H1 (cell line): ENCODE measurements at regions not wholly inside any gene's neighbourhood (a gene's known extent, or its start where the extent isn't known, plus 50 kb on each side); places are given as distances from the start of the nearest gene placed in this dataset.

Experiments used
- CTCF ChIA-PET: fragments of 300-600 bp; sonication (Branson Sonifier 250); formaldehyde crosslinking; loops from one replicate; lab custom pipeline; 2021; ENCODE audit not compliant: partially characterized antibody; lab: Charles Lee
- POLR2A ChIA-PET: fragments of 300-600 bp; sonication (Branson Sonifier 250); formaldehyde crosslinking; loops from one replicate; lab custom pipeline; 2021; ENCODE audit warnings: inconsistent platforms; ENCODE audit not compliant: partially characterized antibody; lab: Charles Lee
- DNase-seq, 2 experiments: peaks; one replicate each; pipeline versions ENCODE4 v3.0.0 to v3.0.0-alpha.2; 2010 to 2022; ENCODE audit warnings: low spot score in 2 of 2, low read depth in 1 of 2, mixed read lengths in 1 of 2
- FAIRE-seq: peaks from 2 replicates; lab custom pipeline; 2011; peaks lifted over from hg19 to GRCh38; lab: Jason Lieb, UNC
- H2AFZ ChIP-seq: 2 replicates; pipeline ENCODE4 v1.8.1; 2012; ENCODE audit warnings: low read length, inconsistent platforms
- H2AK5ac ChIP-seq: 2 replicates; pipeline ENCODE4 v1.6.1; 2013; ENCODE audit warnings: low read depth, low read length
- H2BK120ac ChIP-seq: replicated peaks from 2 replicates; pipeline ENCODE3; 2013; ENCODE audit warnings: low read depth, low read length, inconsistent platforms
- H2BK12ac ChIP-seq: 2 replicates; pipeline ENCODE4 v1.6.1; 2013; ENCODE audit warnings: low read depth, low read length
- H2BK15ac ChIP-seq: 2 replicates; pipeline ENCODE4 v1.6.1; 2013; ENCODE audit warnings: low read length
- H2BK20ac ChIP-seq: 2 replicates; pipeline ENCODE4 v1.6.1; 2013; ENCODE audit warnings: low read length
- H2BK5ac ChIP-seq: 2 replicates; pipeline ENCODE4 v1.6.1; 2013; ENCODE audit warnings: low read depth, low read length
- H3K14ac ChIP-seq: 2 replicates; pipeline ENCODE4 v1.6.1; 2013; ENCODE audit warnings: inconsistent platforms; ENCODE audit not compliant: insufficient read length
- H3K18ac ChIP-seq: 2 replicates; pipeline ENCODE4 v1.6.1; 2013; ENCODE audit warnings: low read length; ENCODE audit errors: extremely low read depth
- H3K23ac ChIP-seq: 2 replicates; pipeline ENCODE4 v1.6.1; 2013; ENCODE audit warnings: inconsistent platforms; ENCODE audit not compliant: insufficient read length
- H3K23me2 ChIP-seq: 2 replicates; pipeline ENCODE4 v1.6.1; 2013; ENCODE audit warnings: low read depth, low read length
- H3K27ac ChIP-seq: 2 replicates; pipeline ENCODE4 v1.6.1; 2011; ENCODE audit warnings: low read depth, low read length, inconsistent platforms
- H3K27me3 ChIP-seq, 4 experiments: replicated peaks in 1 of 4; 1 replicate in 1 of 4; 2 replicates in 3 of 4; pipeline versions ENCODE4 v1.6.1 to v1.8.1; 2011 to 2013; ENCODE audit warnings: low read length in 3 of 4, mild to moderate bottlenecking in 3 of 4, inconsistent platforms in 2 of 4, mixed read lengths in 2 of 4, moderate library complexity in 1 of 4; ENCODE audit not compliant: control insufficient read depth in 3 of 4, insufficient read depth in 3 of 4; ENCODE audit errors: extremely low read depth in 1 of 4
- H3K36me3 ChIP-seq, 4 experiments: 2 replicates each; pipeline versions ENCODE4 v1.6.1 to v1.8.1; 2011 to 2013; ENCODE audit warnings: mild to moderate bottlenecking in 4 of 4, low read length in 3 of 4, moderate library complexity in 2 of 4, control low read depth in 1 of 4, inconsistent platforms in 1 of 4; ENCODE audit not compliant: insufficient read depth in 4 of 4, control insufficient read depth in 2 of 4
- H3K4ac ChIP-seq: replicated peaks from 2 replicates; pipeline ENCODE3; 2013; ENCODE audit warnings: low read length, low read depth, mixed read lengths, inconsistent platforms; ENCODE audit not compliant: insufficient read length
- H3K4me1 ChIP-seq, 4 experiments: replicated peaks in 1 of 4; 1 replicate in 1 of 4; 2 replicates in 3 of 4; pipeline versions ENCODE4 v1.6.1 to v1.8.1; 2011 to 2013; ENCODE audit warnings: low read length in 3 of 4, inconsistent platforms in 2 of 4, mixed read lengths in 1 of 4; ENCODE audit not compliant: insufficient read depth in 4 of 4, control insufficient read depth in 3 of 4
- H3K4me2 ChIP-seq, 2 experiments: 2 replicates each; pipeline versions ENCODE4 v1.6.1 to v1.8.1; 2011 to 2013; ENCODE audit warnings: low read depth in 2 of 2, low read length in 2 of 2, control low read depth in 1 of 2, inconsistent platforms in 1 of 2, mild to moderate bottlenecking in 1 of 2; ENCODE audit not compliant: insufficient read depth in 1 of 2
- H3K4me3 ChIP-seq, 4 experiments: fragments of 200-600, 300-600 bp in 1 of 4; sonication (generic), shearing (Covaris generic), sonication (Bioruptor Twin) in 1 of 4; 2 replicates each; pipeline versions ENCODE4 v1.5.1 to v1.8.1; 2011 to 2016; ENCODE audit warnings: low read length in 4 of 4, low read depth in 3 of 4, control low read depth in 2 of 4, inconsistent platforms in 2 of 4, mild to moderate bottlenecking in 2 of 4, mixed read lengths in 1 of 4, moderate library complexity in 1 of 4; ENCODE audit not compliant: insufficient read depth in 2 of 4; ENCODE audit errors: extremely low read depth in 1 of 4
- H3K56ac ChIP-seq: replicated peaks from 2 replicates; pipeline ENCODE3; 2013; ENCODE audit warnings: low read depth, mild to moderate bottlenecking, mixed read lengths, low read length, inconsistent platforms; ENCODE audit not compliant: insufficient read length
- H3K79me1 ChIP-seq: 2 replicates; pipeline ENCODE4 v1.6.1; 2013; ENCODE audit warnings: low read depth, low read length, control low read depth
- H3K79me2 ChIP-seq, 2 experiments: 2 replicates each; pipeline versions ENCODE4 v1.6.1 to v1.8.1; 2012 to 2013; ENCODE audit warnings: low read length in 2 of 2, mild to moderate bottlenecking in 2 of 2, inconsistent platforms in 1 of 2; ENCODE audit not compliant: insufficient read depth in 2 of 2, control insufficient read depth in 1 of 2
- H3K9ac ChIP-seq, 4 experiments: replicated peaks in 1 of 4; 1 replicate in 1 of 4; 2 replicates in 3 of 4; pipeline versions ENCODE4 v1.6.1 to v1.8.1; 2011 to 2013; ENCODE audit warnings: low read depth in 3 of 4, low read length in 3 of 4, control low read depth in 2 of 4, mild to moderate bottlenecking in 2 of 4, moderate library complexity in 2 of 4, inconsistent platforms in 1 of 4; ENCODE audit errors: extremely low read depth in 1 of 4
- H3K9me3 ChIP-seq, 2 experiments: 2 replicates each; pipeline versions ENCODE4 v1.6.1 to v1.8.1; 2012 to 2013; ENCODE audit warnings: mild to moderate bottlenecking in 2 of 2, moderate library complexity in 2 of 2, control low read depth in 1 of 2, inconsistent platforms in 1 of 2, low read depth in 1 of 2, low read length in 1 of 2, mixed read lengths in 1 of 2; ENCODE audit not compliant: insufficient read depth in 2 of 2
- H4K20me1 ChIP-seq, 2 experiments: replicated peaks in 1 of 2; 2 replicates each; pipeline versions ENCODE3 to v1.8.1; 2011 to 2013; ENCODE audit warnings: inconsistent platforms in 2 of 2, low read length in 2 of 2, mild to moderate bottlenecking in 1 of 2; ENCODE audit not compliant: insufficient read depth in 2 of 2, control insufficient read depth in 1 of 2
- H4K5ac ChIP-seq: 2 replicates; pipeline ENCODE4 v1.6.1; 2013; ENCODE audit warnings: low read length, low read depth, mixed read lengths, inconsistent platforms; ENCODE audit not compliant: insufficient read length
- H4K8ac ChIP-seq: 2 replicates; pipeline ENCODE4 v1.8.0; 2013; ENCODE audit warnings: mild to moderate bottlenecking, moderate library complexity, low read length, inconsistent platforms; ENCODE audit not compliant: insufficient read depth; ENCODE audit errors: extremely low read depth
- H4K91ac ChIP-seq: replicated peaks from 2 replicates; pipeline ENCODE3; 2013; ENCODE audit warnings: low read length, mixed read lengths, inconsistent platforms; ENCODE audit not compliant: insufficient read length
- CBX5 ChIP-seq: fragments of 300-800, 300-1000 bp; sonication (generic); IDR thresholded peaks from 2 replicates; pipeline ENCODE4 v1.7.1; 2016; ENCODE audit warnings: antibody characterized with exemption, low read length, low read depth
- CTBP2 ChIP-seq: IDR thresholded peaks from 2 replicates; pipeline ENCODE4 v1.7.0; 2011; ENCODE audit warnings: borderline replicate concordance, mild to moderate bottlenecking, moderate library complexity, mixed read lengths, low read length; ENCODE audit not compliant: insufficient read depth, insufficient read length
- RAD21 ChIP-seq, 2 experiments: IDR thresholded peaks in 1 of 2; conservative IDR thresholded peaks in 1 of 2; 2 replicates each; pipeline ENCODE4 v1.6.1; 2011; ENCODE audit warnings: low read depth in 2 of 2, low read length in 2 of 2, improper control_type of control experiment in 1 of 2, inconsistent platforms in 1 of 2, mild to moderate bottlenecking in 1 of 2, moderate library complexity in 1 of 2
- WGBS, 2 experiments: shearing (Covaris generic) in 1 of 2; methylation state at CpG; one replicate each; pipeline versions ENCODE4 v1.1.6 to v1.1.7; 2013 to 2015; ENCODE audit warnings: low lambda C conversion rate in 2 of 2, mixed read lengths in 2 of 2, inconsistent platforms in 1 of 2, low coverage in 1 of 2, missing lambda C conversion rate in 1 of 2; ENCODE audit not compliant: insufficient replicate concordance in 2 of 2, insufficient coverage in 1 of 2, insufficient read length in 1 of 2; ENCODE audit errors: extremely low coverage in 1 of 2, missing lambda C conversion rate in 1 of 2; 5-methylcytosine and 5-hydroxymethylcytosine counted together

DNA sequence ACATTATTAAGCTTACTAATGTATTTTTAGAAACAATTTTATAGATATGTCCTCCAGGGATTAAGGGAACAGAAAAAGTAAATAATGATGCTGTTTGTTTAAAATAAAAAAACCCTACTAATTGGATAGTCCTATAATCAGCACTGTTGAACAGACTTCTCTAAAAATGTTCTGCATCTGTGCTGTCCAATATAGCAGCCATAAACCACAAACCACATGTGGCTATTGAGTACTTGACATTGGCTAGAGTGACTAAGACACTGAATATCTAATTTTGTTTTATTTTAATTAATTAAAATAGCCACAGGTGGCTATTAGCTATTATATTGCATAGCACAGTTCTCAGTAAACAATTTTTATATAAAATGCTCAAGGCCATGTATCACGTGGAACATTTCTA lies 210.4 kb downstream of the DPY19L2 start:
- Histone ChIP-seq H3K56ac (no peak overlapping the region), H2BK12ac (no peak overlapping the region), H3K18ac (no peak overlapping the region), H3K4me1 (no peaks in the 10 kb centered on the region), H4K8ac (no peak overlapping the region), H2BK15ac (no peak overlapping the region), H4K91ac (no peak overlapping the region), H3K4me2 (no peak overlapping the region), H2AFZ (no peak overlapping the region), H2BK120ac (no peak overlapping the region), H3K23ac (no peak overlapping the region), H3K9ac (no peak overlapping the region), H3K4ac (no peak overlapping the region), H3K36me3 (no peaks in the 10 kb centered on the region), H3K27me3 (no peaks in the 10 kb centered on the region), H3K9me3 (no peaks in the 10 kb centered on the region), H4K5ac (no peak overlapping the region), H3K4me3 (no peak overlapping the region), H2BK5ac (no peak overlapping the region), H3K79me1 (no peaks in the 10 kb centered on the region), H2AK5ac (no peak overlapping the region), H2BK20ac (no peak overlapping the region), H3K79me2 (no peaks in the 10 kb centered on the region), H3K27ac (no peak overlapping the region), H3K23me2 (no peaks in the 10 kb centered on the region), H4K20me1 (no peaks in the 10 kb centered on the region), H3K14ac (no peak overlapping the region)
- FAIRE-seq (no peak), DNase-seq (no peak)
- WGBS, 2 experiments: 96% methylated on average over 1 of the region's 1 CpG; no CpG with 5 or more reads in 1 of the 2 experiments
- TF ChIP-seq CBX5 (no peak), CTBP2 (no peak), RAD21 (IDR thresholded peaks at IDR 0.05 in 1 of 2, conservative IDR thresholded peaks at IDR 0.05 in 1 of 2; ENCODE audit: low read depth in 2 of 2, low read length in 2 of 2) (no peak)
- ChIA-PET POLR2A (no interaction called here), CTCF (interaction anchor here (2.2 kb wide), 1 partner anchor 38 kb away, joined by 5 read pairs; no protein-coding TSS in a partner anchor)
